ENCODE measurements at regions not wholly inside any gene's neighbourhood (a gene's known extent, or its start where the extent isn't known, plus 50 kb on each side); places are given as distances from the start of the nearest gene placed in this dataset.

DNA sequence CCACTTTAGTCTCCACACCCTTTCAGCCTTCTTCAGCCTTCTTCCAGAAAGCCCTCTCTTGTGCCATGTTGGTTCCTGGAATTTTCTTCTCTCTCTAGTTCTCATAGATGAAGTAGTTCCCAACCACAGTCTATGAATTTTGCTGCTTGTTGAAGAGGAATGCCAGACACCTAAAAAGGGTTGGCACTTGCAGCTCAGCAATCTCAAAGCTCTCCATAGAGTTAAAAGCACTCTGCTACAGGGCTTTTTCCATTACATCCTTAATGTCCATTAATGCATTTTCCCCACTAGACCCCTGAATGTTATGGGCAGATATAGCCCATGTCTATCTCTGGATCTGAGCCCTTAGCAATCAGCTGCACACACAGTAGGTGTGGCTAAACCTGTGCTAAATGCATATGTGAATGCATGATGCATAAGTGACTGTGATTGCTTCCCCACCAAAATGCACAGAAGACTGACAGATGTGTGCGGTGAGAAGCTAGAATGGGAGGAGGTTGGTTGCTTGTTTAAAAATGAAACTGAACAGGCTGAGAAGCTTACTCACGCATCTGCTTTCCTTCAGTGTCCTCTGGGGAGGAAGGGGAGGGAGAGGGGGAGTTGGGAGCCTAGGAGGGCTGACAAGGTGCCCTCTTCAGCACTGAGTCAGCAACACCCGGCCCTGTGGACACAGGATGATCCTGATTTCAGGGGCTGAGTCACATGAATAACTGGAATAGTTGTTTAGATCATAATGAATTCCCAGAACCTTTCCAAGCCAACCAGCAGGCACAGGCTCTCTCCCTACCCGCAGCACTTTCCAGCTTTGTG, 146.1 kb upstream of the FGGY start:
- no peak for DNase-seq (ENCODE audit: low spot score)

DNA sequence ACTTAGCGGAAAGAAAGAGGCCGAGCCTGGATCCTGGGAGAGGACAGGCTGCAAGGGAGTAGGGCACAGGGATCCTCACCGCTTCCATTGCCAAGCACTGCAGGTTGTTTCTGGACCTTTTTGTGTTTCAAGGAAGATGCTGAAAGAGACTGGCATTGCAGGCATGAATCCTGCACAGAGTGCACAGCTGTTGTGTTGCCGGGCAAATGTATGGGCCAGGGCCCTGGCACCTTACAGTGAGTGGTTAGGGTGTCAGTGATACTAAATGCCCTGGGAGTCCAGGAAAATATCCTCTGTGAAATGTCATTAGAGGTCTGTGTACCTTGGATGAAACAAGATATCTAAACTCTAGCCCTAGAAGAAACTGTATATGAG, 145.5 kb upstream of the FGGY start:
- DNase-seq (ENCODE audit: low spot score), result no peak

DNA sequence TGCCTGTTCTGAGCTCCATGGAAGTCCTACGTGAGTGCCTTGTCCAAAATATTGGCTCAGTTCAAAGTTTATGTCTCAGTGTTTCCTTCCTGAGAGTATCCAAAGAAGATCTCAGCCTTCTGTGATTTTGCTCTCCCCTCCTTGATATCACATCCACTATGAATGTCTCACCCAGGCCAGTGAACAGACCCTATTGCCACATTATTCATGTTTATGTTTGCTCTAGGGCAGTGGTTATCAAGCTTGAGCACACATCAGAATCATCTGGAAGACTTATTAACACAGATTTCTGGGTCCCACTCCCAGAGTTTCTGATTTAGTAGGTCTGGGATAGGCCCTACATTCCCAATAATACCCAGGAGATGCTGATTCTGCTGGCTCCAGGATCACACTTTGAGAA, 145.0 kb upstream of the FGGY start:
- no peak for DNase-seq (ENCODE audit: low spot score)

GRCh38 chr1:59152511-59152910, 144.4 kb upstream of the FGGY start:
- DNase-seq (ENCODE audit: low spot score), result no peak

DNA sequence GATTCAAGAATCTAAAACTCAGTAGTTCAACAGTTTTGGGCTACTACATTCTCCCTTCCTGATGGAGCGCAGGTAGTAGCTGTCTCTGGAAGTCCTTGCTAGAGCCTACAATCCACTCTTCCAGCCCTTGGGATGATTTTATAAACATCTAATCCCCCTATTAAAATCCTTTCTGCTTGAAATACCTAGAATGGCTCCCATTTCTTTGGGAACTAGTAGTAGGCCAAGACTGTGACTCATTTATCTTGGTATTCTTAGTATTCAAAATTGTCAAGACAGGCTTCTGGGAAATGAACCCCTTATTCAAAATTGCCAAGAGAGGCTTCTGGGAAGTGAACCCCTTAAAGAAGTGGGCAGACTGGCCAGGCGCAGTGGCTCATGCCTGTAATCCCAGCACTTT, 142.5 kb upstream of the FGGY start:
- no peak for DNase-seq (ENCODE audit: low spot score)

DNA sequence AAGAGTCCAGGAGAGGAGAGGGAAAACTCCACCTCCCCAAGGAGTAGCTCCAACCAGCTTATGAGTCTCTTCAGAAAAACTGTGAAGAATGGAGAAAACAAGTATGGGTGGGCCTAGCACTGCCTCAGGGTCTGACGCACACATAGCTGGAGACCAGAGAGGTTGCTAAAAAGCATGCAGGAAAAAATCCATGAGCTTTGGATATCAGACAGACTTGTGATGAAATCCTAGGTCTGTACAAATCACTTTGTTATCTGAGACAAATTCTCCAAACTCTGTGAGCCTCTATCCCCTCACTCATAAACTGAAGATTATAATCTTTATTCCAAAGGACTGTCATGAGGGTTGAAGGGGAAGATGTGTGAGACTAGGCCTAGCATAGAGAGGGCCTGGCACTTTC, 141.5 kb upstream of the FGGY start:
- no peak for DNase-seq (ENCODE audit: low spot score)

GRCh38 chr1:59156051-59156450, 140.8 kb upstream of the FGGY start:
- no peak for DNase-seq (ENCODE audit: low spot score)

- no peak for DNase-seq (ENCODE audit: low spot score)
Measured at GRCh38 chr1:59156526-59157199, 140.2 kb upstream of the FGGY start.

DNA sequence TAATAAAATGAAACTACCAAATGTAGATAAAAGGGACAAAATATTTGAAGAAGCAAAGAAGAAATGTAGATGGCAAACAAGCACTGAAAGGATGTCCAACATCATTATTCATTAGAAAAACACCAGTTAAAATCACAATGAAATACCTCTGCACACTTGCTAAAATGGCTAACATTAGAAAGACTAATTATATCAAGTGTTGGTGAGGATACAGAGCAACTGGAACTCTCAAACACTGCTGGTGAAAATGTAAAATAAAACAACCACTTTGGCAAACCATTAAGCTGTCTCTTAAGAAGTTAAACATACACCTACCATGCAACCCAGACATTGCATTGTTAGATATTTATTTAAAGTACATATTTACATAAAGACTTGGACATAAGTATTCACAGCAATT, 138.6 kb upstream of the FGGY start:
- no peak for DNase-seq (ENCODE audit: low spot score)

- no peak for DNase-seq (ENCODE audit: low spot score)
Measured at GRCh38 chr1:59159557-59160203, 137.2 kb upstream of the FGGY start.

- no peak for DNase-seq (ENCODE audit: low spot score)
Measured at GRCh38 chr1:59161136-59161535, 135.8 kb upstream of the FGGY start.

DNA sequence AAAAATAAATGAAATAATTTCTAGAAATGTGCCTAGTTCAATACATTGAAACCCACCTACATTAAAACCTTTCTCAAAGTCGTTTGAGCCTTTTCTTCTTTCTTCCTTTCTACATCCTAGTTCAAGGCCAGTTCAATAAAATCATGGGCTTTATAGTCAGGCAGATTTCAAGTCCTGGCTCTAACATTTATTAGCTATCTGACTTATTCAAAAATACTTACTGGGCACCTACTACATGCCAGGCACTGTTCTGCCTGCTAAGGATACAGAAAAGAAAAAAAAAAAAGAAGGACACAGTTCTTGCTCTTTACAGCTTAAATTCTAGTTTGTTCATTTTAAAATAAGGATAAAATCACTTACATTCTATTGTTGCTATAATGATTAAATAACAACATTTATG, 134.2 kb upstream of the FGGY start:
- no peak for DNase-seq (ENCODE audit: low spot score)

DNA sequence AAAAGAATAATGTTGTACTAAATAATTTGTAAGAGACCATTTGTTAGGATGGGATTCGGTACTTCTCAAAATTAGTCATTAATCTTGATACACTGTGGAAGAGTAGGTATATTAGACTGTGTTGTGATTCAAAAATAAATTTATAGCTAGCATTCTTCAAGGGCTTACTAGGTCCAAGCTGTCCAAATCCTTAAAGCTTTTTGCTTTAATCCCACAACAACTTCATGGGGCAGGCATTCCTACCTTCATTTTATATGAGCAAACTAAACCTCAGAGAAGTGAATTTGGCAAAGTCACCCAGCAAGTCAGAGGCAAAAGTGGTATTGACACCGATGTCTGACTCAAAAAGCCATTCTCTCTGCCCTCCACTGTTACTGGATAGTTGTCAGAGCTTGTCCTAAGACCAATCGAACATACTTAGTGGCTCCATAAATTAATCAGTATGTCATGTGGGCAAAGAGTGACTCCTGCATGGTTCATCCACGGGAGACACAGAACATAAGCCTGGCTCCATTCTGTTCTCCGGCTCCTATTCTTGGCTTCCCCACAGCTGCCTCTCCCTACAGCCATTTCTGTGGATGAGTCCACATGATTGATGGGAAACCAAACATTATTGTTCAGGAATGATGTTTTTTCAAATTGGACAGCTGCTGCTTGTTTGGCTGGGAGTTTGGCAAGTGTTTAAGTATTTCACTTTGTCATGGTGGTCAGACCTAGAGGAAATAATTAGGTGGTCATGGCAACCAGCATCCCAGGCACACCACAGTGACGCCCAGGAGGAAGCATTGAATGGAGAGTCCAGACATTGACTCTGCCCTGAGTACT, 133.4 kb upstream of the FGGY start:
- no peak for DNase-seq (ENCODE audit: low spot score)

GRCh38 chr1:59164371-59164770, 132.5 kb upstream of the FGGY start:
- no peak for DNase-seq (ENCODE audit: low spot score)

- DNase-seq (ENCODE audit: low spot score), result no peak
Measured at GRCh38 chr1:59165353-59165752, 131.5 kb upstream of the FGGY start.

DNA sequence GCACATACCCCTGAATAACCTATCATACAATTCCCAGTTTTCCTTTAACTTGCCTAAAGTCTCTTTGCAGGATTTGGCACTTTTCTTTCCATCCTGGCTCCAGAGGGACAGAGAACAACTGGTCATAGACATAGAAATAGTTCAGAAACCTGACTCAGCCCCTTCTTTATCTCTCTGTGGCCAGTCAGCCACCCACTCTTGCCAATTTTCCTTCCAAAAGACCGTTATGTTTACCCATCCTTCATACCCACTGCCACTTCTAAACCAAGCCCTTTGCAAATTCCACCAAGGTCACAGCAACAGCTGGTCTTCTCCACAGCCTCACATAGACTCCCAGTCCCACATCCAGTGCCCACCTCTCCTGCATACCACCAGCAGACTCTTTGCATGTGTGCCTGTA, 127.2 kb upstream of the FGGY start:
- no peak for DNase-seq (ENCODE audit: low spot score)

DNA sequence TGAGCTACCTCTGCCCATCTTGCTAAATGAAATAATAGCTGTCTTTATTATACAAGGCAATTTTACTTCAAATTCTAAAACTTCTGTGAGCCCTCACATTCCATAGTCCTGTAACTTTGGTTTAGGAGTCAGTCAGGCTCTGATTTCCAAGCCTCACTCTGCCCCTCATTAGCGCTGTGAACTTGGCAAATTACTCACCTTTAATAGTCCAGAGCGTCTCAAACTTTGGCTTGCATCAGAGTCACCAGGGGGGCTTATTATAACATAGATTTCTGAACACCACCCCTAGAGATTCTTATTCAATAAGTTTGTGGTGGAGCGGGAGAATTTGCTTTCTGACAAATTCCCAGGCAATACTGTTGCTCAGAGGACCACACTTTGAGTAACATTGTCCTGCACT, 126.2 kb upstream of the FGGY start:
- no peak for DNase-seq (ENCODE audit: low spot score)

DNA sequence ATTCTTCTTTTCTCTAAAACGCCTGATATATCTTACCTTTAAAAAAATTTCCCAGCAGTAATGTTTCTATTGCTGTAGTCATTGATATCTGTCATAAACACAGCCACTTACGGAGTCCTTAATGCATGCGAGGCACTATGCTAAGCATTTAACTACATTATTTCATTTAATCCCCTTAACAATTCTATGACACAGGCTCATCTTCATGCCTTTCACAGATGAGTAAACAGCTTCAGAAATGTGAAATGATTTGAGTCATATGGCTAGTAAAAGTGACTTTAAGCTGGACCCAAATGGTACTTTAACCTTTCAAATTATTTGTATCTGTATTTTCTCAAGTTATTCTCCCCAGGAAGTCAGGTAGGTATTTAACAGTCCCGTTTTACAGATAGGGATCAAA, 125.1 kb upstream of the FGGY start:
- no peak for DNase-seq (ENCODE audit: low spot score)

GRCh38 chr1:59172693-59173092, 124.2 kb upstream of the FGGY start:
- no peak for DNase-seq (ENCODE audit: low spot score)

- no peak for DNase-seq (ENCODE audit: low spot score)
Measured at GRCh38 chr1:59173721-59174120, 123.2 kb upstream of the FGGY start.

- no peak for DNase-seq (ENCODE audit: low spot score)
Measured at GRCh38 chr1:59176471-59176870, 120.4 kb upstream of the FGGY start.

DNA sequence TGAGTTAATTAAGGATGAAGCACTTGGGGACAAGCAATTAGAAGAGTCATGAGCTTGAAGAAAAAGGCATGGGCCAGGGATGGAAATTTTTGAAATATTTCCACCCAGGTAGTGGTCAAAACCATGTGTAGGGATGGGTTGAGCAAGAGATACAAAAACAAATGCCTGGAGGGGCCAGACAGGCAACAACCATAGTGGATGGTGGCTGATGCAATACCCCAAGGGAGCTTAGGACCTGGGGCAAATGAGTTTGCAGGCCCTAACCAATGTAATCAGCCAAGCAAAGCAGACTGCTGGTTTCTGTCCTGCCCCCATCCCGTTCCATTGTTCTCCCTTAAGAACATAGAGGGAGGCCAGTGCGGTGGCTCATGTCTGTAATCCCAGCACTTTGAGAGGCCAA, 119.1 kb upstream of the FGGY start:
- no peak for DNase-seq (ENCODE audit: low spot score)

All from D341Med (cell line).